ENCODE measurements at regions not wholly inside any gene's neighbourhood (a gene's known extent, or its start where the extent isn't known, plus 50 kb on each side); places are given as distances from the start of the nearest gene placed in this dataset.

DNA sequence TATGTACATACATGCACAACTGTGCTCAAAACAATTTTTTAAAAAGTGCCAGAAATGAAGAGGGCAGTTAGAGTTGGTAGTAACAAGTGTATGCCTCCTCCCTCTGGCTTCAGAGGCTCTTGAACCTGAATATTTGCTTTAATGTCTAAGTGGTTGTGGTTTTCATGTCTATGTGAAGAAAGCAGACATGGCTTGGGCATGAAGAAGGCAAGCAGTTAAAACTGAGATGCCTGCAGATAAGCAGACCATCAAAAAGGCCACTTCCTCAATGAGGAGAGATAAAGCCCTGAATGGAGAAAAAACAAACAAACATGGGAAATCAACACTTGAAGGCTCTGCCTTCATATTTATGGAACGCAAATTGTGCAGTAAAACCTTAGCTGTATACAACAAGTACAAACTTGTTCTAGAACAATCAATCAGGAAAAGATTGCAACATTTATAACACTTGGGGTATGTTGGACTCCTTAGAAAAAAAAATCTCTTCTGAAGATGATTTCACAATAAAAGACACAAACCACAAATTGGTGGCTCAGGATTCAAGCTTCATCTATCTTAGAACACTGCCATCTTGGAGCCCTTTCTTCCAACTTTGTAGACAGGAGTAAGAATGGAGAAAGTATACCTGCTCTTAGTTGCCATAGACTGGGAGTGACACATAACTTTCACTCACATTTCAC is 52.7 kb upstream of the PLA2G4A start:
- TF ChIP-seq, protein P1, sequence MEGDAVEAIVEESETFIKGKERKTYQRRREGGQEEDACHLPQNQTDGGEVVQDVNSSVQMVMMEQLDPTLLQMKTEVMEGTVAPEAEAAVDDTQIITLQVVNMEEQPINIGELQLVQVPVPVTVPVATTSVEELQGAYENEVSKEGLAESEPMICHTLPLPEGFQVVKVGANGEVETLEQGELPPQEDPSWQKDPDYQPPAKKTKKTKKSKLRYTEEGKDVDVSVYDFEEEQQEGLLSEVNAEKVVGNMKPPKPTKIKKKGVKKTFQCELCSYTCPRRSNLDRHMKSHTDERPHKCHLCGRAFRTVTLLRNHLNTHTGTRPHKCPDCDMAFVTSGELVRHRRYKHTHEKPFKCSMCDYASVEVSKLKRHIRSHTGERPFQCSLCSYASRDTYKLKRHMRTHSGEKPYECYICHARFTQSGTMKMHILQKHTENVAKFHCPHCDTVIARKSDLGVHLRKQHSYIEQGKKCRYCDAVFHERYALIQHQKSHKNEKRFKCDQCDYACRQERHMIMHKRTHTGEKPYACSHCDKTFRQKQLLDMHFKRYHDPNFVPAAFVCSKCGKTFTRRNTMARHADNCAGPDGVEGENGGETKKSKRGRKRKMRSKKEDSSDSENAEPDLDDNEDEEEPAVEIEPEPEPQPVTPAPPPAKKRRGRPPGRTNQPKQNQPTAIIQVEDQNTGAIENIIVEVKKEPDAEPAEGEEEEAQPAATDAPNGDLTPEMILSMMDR (IDR thresholded peaks at IDR 0.05; ENCODE audit: poor library complexity, severe bottlenecking), result no peak
- ATAC-seq (ENCODE audit: low read depth) (no peak; the same call in 2 of the 3 replicates), DNase-seq (ENCODE audit: low spot score) (no peak)
- H3K4me3 ChIP-seq (ENCODE audit: severe bottlenecking), result no peak overlapping the region
- no peaks in the 10 kb centered on the region for H3K27me3 ChIP-seq (ENCODE audit: insufficient read depth, poor library complexity, severe bottlenecking)
- H3K36me3 ChIP-seq (ENCODE audit: low read depth), result no peaks in the 10 kb centered on the region
- H3K9me3 ChIP-seq (ENCODE audit: severe bottlenecking), result no peaks in the 10 kb centered on the region
- no peak overlapping the region for H3K27ac ChIP-seq (ENCODE audit: poor library complexity, severe bottlenecking)
- H3K4me1 ChIP-seq (ENCODE audit: insufficient read depth, poor library complexity, severe bottlenecking), result peaks cover 4% of the 10 kb centered on the region

DNA sequence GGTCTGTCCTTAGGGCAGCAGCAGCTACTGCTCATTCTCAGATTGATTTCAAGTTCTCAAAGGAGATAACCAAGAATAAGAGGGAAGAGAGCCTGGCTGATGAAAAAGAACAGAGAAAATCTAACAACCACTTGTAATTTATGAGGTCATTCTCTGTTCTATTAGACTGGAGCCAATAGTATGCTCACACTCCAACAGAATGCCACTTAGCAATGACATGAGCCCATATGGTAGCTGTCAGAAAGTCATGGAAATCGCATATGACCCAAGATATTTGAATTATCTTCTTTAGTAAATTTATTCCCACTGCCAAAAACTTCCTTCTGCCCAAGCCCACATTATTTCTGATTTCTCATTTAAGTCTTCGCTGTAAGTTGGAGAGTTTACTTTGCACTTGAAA is 53.7 kb upstream of the PLA2G4A start:
- Histone ChIP-seq H3K9me3 (ENCODE audit: severe bottlenecking) (no peaks in the 10 kb centered on the region), H3K27ac (ENCODE audit: poor library complexity, severe bottlenecking) (no peak overlapping the region), H3K36me3 (ENCODE audit: low read depth) (no peaks in the 10 kb centered on the region), H3K4me1 (ENCODE audit: insufficient read depth, poor library complexity, severe bottlenecking) (peaks cover 4% of the 10 kb centered on the region), H3K4me3 (ENCODE audit: severe bottlenecking) (no peak overlapping the region), H3K27me3 (ENCODE audit: insufficient read depth, poor library complexity, severe bottlenecking) (no peaks in the 10 kb centered on the region)
- TF ChIP-seq, protein P1 (IDR thresholded peaks at IDR 0.05; ENCODE audit: poor library complexity, severe bottlenecking), result no peak
- ATAC-seq (ENCODE audit: low read depth) (no peak), DNase-seq (ENCODE audit: low spot score) (no peak)

DNA sequence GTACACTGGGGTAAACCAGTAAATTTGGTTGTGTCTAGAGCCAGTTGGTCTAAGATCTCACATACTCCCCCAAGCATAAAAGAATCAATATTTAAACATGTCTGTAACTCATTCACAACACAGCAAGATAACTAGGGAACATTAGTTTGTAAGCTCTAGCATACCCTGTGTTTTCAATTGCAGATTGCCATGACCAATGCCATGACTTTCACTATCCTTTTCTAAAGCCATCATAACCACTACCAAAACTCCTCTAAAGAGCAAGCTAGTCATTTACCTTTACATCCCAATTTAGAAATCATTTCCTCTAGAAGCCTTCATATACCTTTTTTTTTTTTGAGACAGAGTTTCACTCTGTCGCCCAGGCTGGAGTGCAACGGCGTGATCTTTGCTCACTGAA is 56.5 kb upstream of the PLA2G4A start:
- Histone ChIP-seq H3K27ac (ENCODE audit: poor library complexity, severe bottlenecking) (no peak overlapping the region), H3K27me3 (ENCODE audit: insufficient read depth, poor library complexity, severe bottlenecking) (no peaks in the 10 kb centered on the region), H3K36me3 (ENCODE audit: low read depth) (no peaks in the 10 kb centered on the region), H3K4me3 (ENCODE audit: severe bottlenecking) (no peak overlapping the region), H3K9me3 (ENCODE audit: severe bottlenecking) (no peaks in the 10 kb centered on the region), H3K4me1 (ENCODE audit: insufficient read depth, poor library complexity, severe bottlenecking) (peaks cover 4% of the 10 kb centered on the region)
- TF ChIP-seq, protein P1 (IDR thresholded peaks at IDR 0.05; ENCODE audit: poor library complexity, severe bottlenecking), result no peak
- DNase-seq (ENCODE audit: low spot score), result no peak
- ATAC-seq (ENCODE audit: low read depth), result no peak

DNA sequence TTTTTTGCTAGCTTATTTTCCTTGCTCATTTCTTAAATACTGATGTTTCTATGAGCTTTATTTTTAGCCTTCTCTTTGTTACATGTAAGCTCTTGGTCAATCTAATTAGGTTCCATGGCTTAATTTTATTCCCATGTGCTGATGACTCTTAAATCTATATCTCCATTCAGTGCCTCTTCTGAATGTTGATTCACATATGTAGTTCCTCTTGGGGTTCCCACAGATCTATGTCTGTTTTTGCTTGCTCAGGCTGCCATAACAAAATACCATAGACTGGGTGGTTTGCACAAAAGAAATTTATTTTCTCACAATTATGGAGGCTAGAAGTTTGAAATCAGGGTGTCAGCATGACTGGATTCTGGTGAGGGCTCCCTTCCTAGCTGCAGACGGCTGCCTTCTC is 58.3 kb upstream of the PLA2G4A start:
- no peaks in the 10 kb centered on the region for H3K9me3 ChIP-seq (ENCODE audit: severe bottlenecking)
- H3K27me3 ChIP-seq (ENCODE audit: insufficient read depth, poor library complexity, severe bottlenecking), result no peaks in the 10 kb centered on the region
- no peak for ATAC-seq (ENCODE audit: low read depth)

DNA sequence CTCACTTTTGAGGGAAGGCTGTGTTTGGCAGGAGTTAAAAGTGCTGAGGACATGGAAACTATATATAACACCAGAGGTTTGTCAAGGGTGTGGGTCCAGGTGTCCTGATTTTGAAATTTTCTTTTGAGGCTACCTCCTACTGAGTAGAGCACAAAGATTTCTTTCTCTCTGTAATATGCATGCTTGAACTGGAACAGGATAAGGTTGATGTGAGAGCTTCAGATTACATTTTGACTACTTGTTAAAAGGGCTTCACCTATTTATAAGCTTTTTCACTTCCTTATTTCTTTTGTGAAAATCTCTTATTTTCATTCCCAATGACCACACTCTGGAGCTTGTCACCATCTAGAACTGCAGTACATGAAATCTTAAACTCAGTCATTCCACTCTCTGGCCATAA is 59.8 kb upstream of the PLA2G4A start:
- H3K9me3 ChIP-seq (ENCODE audit: severe bottlenecking), result no peaks in the 10 kb centered on the region
- ATAC-seq (ENCODE audit: low read depth), result no peak
- TF ChIP-seq, protein P1 (IDR thresholded peaks at IDR 0.05; ENCODE audit: poor library complexity, severe bottlenecking), result no peak
- no peak overlapping the region for H3K4me3 ChIP-seq (ENCODE audit: severe bottlenecking)
- DNase-seq (ENCODE audit: low spot score), result no peak
- H3K36me3 ChIP-seq (ENCODE audit: low read depth), result no peaks in the 10 kb centered on the region
- no peak overlapping the region for H3K27ac ChIP-seq (ENCODE audit: poor library complexity, severe bottlenecking)
- no peaks in the 10 kb centered on the region for H3K27me3 ChIP-seq (ENCODE audit: insufficient read depth, poor library complexity, severe bottlenecking)
- no peaks in the 10 kb centered on the region for H3K4me1 ChIP-seq (ENCODE audit: insufficient read depth, poor library complexity, severe bottlenecking)

More for the DNA sequence above, 58.3 kb upstream of the PLA2G4A start:
- no peaks in the 10 kb centered on the region for H3K4me1 ChIP-seq (ENCODE audit: insufficient read depth, poor library complexity, severe bottlenecking)
- TF ChIP-seq, protein P1 (IDR thresholded peaks at IDR 0.05; ENCODE audit: poor library complexity, severe bottlenecking), result no peak
- no peak for DNase-seq (ENCODE audit: low spot score)
- no peak overlapping the region for H3K4me3 ChIP-seq (ENCODE audit: severe bottlenecking)
- no peaks in the 10 kb centered on the region for H3K36me3 ChIP-seq (ENCODE audit: low read depth)
- no peak overlapping the region for H3K27ac ChIP-seq (ENCODE audit: poor library complexity, severe bottlenecking)
